SK-N-SH treated with all-trans-retinoic acid at 6 μM for 48 hours (cell line): ENCODE measurements at regions not wholly inside any gene's neighbourhood (a gene's known extent, or its start where the extent isn't known, plus 50 kb on each side); places are given as distances from the start of the nearest gene placed in this dataset.

ENCODE experiments used
- ATAC-seq: fragments of 200-7000 bp; cut with Tn5 transposase; 3 replicates; pipeline ENCODE4 v1.9.1; 2020; ENCODE audit warnings: mild to moderate bottlenecking, moderate library complexity
- ARNTL ChIP-seq: fragments of 450-650 bp; formaldehyde crosslinking; IDR thresholded peaks from 2 replicates; pipeline ENCODE4 v1.5.0; 2020; ENCODE audit warnings: low read depth, mild to moderate bottlenecking, moderate library complexity, borderline replicate concordance
- BACH2 ChIP-seq: fragments of 250-450 bp; sonication (Bioruptor Pico); IDR thresholded peaks from 2 replicates; pipeline ENCODE4 v1.9.0; 2021; ENCODE audit warnings: mild to moderate bottlenecking, borderline replicate concordance
- CSDC2 ChIP-seq: fragments of 250-450 bp; sonication (Bioruptor Pico); IDR thresholded peaks from 2 replicates; pipeline ENCODE4 v1.5.0; 2020; ENCODE audit warnings: mild to moderate bottlenecking, moderate library complexity
- ESRRG ChIP-seq: fragments of 250-450 bp; sonication (Bioruptor Pico); IDR thresholded peaks from 2 replicates; pipeline ENCODE4 v1.6.1; 2021; ENCODE audit warnings: mild to moderate bottlenecking
- GLIS3 ChIP-seq: fragments of 250-450 bp; sonication (Bioruptor Pico); IDR thresholded peaks from 2 replicates; pipeline ENCODE4 v1.5.0; 2020; ENCODE audit warnings: mild to moderate bottlenecking, moderate library complexity
- ISL1 ChIP-seq: fragments of 250-450 bp; sonication (Bioruptor Pico); IDR thresholded peaks from 2 replicates; pipeline ENCODE4 v2.1.2; 2022; ENCODE audit warnings: mild to moderate bottlenecking, moderate library complexity
- OSR1 ChIP-seq: fragments of 250-450 bp; sonication (Bioruptor Pico); IDR thresholded peaks from 2 replicates; pipeline ENCODE4 v1.8.0; 2022; ENCODE audit warnings: moderate library complexity, mild to moderate bottlenecking, inconsistent platforms
- PPARA ChIP-seq: fragments of 250-450 bp; sonication (Bioruptor Pico); IDR thresholded peaks from 2 replicates; pipeline ENCODE4 v1.5.0; 2020; ENCODE audit warnings: mild to moderate bottlenecking, borderline replicate concordance
- RARB ChIP-seq: fragments of 250-450 bp; sonication (Bioruptor Pico); IDR thresholded peaks from 2 replicates; pipeline ENCODE4 v1.8.0; 2021; ENCODE audit warnings: mild to moderate bottlenecking, moderate library complexity
- SNAI2 ChIP-seq: fragments of 250-450 bp; sonication (Bioruptor Pico); IDR thresholded peaks from 2 replicates; pipeline ENCODE4 v1.5.0; 2020; ENCODE audit warnings: mild to moderate bottlenecking, moderate library complexity
- TCF4 ChIP-seq: fragments of 250-450 bp; sonication (Bioruptor Pico); IDR thresholded peaks from 2 replicates; pipeline ENCODE4 v1.8.0; 2021; ENCODE audit warnings: mild to moderate bottlenecking, moderate library complexity, borderline replicate concordance
- TOX ChIP-seq: fragments of 250-450 bp; sonication (Bioruptor Pico); IDR thresholded peaks from 2 replicates; pipeline ENCODE4 v1.8.0; 2021; ENCODE audit warnings: mild to moderate bottlenecking, moderate library complexity, borderline replicate concordance
- TSHZ2 ChIP-seq: fragments of 250-450 bp; sonication (Bioruptor Pico); IDR thresholded peaks from 2 replicates; pipeline ENCODE4 v1.5.0; 2020; ENCODE audit warnings: mild to moderate bottlenecking, moderate library complexity
- ZC3H10 ChIP-seq: fragments of 250-450 bp; sonication (Bioruptor Pico); IDR thresholded peaks from 2 replicates; pipeline ENCODE4 v1.5.1; 2021; ENCODE audit warnings: mild to moderate bottlenecking, moderate library complexity
- ZFP3 ChIP-seq: fragments of 250-450 bp; sonication (Bioruptor Pico); IDR thresholded peaks from 2 replicates; pipeline ENCODE4 v1.5.0; 2020; ENCODE audit warnings: mild to moderate bottlenecking, moderate library complexity
- ZFP30 ChIP-seq: fragments of 450-650 bp; formaldehyde crosslinking; IDR thresholded peaks from 2 replicates; pipeline ENCODE4 v1.5.0; 2022; ENCODE audit warnings: mild to moderate bottlenecking, moderate library complexity
- ZNF565 ChIP-seq: fragments of 450-650 bp; formaldehyde crosslinking; conservative IDR thresholded peaks from 2 replicates; pipeline ENCODE4 v1.5.0; 2020; ENCODE audit warnings: low read depth, mild to moderate bottlenecking, moderate library complexity
- ZNF8 ChIP-seq: fragments of 450-650 bp; formaldehyde crosslinking; IDR thresholded peaks from 2 replicates; pipeline ENCODE4 v1.5.0; 2020; ENCODE audit warnings: mild to moderate bottlenecking, moderate library complexity
- TF ChIP-seq, protein P1 (sequence below): fragments of 250-450 bp; sonication (Bioruptor Pico); IDR thresholded peaks from 2 replicates; pipeline ENCODE4 v1.5.1; 2021; ENCODE audit warnings: mild to moderate bottlenecking, moderate library complexity
- TF ChIP-seq, protein P2 (sequence below): fragments of 250-450 bp; sonication (Bioruptor Pico); IDR thresholded peaks from 2 replicates; pipeline ENCODE4 v1.8.0; 2021; ENCODE audit warnings: low read depth, mild to moderate bottlenecking, moderate library complexity, borderline replicate concordance
- TF ChIP-seq, protein P3 (sequence below): fragments of 250-450 bp; sonication (Bioruptor Pico); IDR thresholded peaks from 2 replicates; pipeline ENCODE4 v1.8.0; 2020; ENCODE audit warnings: mild to moderate bottlenecking, moderate library complexity, borderline replicate concordance

DNA sequence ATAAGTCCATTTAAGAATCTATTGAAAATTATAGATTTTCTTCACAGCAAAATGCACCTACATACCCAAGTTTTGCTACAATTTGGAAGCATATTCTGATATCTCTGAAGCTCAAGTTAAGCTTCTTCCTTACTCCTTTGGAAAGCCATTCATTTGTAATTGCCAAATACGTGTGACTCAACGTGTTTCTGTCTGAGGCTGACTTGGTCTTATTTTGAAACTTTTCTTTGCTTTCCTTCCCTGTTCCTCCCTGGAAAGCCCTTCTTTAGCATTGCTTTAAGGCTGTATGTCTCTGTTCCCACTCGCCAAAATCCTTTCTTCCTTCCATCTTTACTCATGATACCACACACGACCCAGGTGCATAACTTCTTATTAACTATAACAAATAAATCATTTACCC is 232.0 kb downstream of the ZBBX start:
- no peak for TF ChIP-seq CSDC2
- TF ChIP-seq ZNF565 (CRISPR knock-in tag), result no peak
- no peak for TF ChIP-seq TCF4 (CRISPR knock-in tag)

DNA sequence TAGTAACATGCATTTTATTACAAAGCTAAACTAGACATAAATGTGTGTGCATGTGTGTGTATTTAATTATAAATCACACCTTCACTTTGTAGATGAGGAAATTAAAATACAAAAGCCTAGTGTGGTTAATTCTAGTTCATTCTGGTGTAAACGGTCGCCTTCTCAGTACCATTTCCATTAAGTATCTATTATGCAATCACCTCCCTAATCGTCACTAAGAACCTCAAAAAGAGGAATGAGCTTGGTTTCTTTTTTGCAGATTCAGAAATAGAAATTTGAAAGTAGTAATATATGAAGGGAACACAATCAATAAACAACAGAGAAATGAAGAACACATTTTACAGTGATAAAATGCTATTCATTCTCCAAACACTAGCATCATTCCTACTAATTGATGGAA is 233.2 kb downstream of the ZBBX start:
- ATAC-seq, result no peak
- no peak for TF ChIP-seq CSDC2
- no peak for TF ChIP-seq ZNF565 (CRISPR knock-in tag)
- TF ChIP-seq ZFP3, result no peak
- no peak for TF ChIP-seq ZC3H10
- no peak for TF ChIP-seq ESRRG (CRISPR knock-in tag)
- no peak for TF ChIP-seq TSHZ2 (CRISPR knock-in tag)
- TF ChIP-seq RARB, result no peak
- TF ChIP-seq ZNF8 (CRISPR knock-in tag), result no peak
- TF ChIP-seq ISL1 (CRISPR knock-in tag), result no peak
- no peak for TF ChIP-seq TOX (CRISPR knock-in tag)
- TF ChIP-seq OSR1 (CRISPR knock-in tag), result no peak
- TF ChIP-seq ZFP30 (CRISPR knock-in tag), result no peak
- TF ChIP-seq TCF4 (CRISPR knock-in tag), result no peak
- TF ChIP-seq, protein P1, sequence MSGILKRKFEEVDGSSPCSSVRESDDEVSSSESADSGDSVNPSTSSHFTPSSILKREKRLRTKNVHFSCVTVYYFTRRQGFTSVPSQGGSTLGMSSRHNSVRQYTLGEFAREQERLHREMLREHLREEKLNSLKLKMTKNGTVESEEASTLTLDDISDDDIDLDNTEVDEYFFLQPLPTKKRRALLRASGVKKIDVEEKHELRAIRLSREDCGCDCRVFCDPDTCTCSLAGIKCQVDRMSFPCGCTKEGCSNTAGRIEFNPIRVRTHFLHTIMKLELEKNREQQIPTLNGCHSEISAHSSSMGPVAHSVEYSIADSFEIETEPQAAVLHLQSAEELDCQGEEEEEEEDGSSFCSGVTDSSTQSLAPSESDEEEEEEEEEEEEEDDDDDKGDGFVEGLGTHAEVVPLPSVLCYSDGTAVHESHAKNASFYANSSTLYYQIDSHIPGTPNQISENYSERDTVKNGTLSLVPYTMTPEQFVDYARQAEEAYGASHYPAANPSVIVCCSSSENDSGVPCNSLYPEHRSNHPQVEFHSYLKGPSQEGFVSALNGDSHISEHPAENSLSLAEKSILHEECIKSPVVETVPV (CRISPR knock-in tag), result no peak
- TF ChIP-seq GLIS3 (CRISPR knock-in tag), result no peak
- TF ChIP-seq ARNTL (CRISPR knock-in tag), result no peak

More for the DNA sequence above, 232.0 kb downstream of the ZBBX start:
- no peak for ATAC-seq

DNA sequence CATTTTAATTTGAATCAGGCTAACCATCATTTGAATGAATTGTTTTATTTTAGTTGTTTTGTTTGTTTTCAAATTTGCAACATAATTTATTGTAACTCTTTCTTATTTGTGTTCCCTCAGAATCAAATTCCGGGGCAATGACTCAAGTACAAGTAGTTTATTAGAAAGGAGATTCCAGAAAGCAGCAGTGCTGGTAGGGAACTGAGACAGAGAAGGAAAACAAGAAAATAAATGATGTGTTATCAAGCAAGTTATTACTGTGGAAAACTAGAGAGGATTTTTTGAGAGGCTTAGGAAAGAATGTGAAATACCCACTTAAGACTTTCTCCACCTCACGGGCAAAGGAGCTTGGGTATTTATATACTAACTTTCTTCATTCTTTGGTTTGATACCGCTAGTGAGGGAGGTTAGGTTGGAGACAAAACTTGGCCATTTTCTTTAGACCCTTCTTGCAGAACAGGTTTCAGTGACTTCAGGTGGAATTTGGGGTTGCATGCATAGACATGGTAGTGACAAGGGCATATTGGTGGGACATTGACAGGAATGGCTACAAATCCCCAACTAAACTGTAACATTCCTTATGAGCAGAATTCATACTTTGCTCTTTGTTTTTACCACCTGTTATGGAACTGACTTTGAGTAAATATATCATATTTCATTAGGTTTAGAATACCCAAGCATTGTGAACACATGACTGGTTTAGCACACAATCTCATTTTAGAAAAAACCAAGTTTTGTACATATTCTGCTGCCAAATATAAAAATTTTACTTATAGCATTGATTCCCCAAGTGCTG is 254.3 kb downstream of the ZBBX start:
- no peak for ATAC-seq
- no peak for TF ChIP-seq SNAI2 (CRISPR knock-in tag)
- TF ChIP-seq PPARA (CRISPR knock-in tag), result no peak
- TF ChIP-seq ZFP30 (CRISPR knock-in tag), result no peak
- TF ChIP-seq ESRRG (CRISPR knock-in tag), result no peak
- TF ChIP-seq CSDC2, result no peak
- TF ChIP-seq, protein P2, sequence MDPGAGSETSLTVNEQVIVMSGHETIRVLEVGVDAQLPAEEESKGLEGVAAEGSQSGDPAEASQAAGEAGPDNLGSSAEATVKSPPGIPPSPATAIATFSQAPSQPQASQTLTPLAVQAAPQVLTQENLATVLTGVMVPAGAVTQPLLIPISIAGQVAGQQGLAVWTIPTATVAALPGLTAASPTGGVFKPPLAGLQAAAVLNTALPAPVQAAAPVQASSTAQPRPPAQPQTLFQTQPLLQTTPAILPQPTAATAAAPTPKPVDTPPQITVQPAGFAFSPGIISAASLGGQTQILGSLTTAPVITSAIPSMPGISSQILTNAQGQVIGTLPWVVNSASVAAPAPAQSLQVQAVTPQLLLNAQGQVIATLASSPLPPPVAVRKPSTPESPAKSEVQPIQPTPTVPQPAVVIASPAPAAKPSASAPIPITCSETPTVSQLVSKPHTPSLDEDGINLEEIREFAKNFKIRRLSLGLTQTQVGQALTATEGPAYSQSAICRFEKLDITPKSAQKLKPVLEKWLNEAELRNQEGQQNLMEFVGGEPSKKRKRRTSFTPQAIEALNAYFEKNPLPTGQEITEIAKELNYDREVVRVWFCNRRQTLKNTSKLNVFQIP (CRISPR knock-in tag), result no peak
- TF ChIP-seq, protein P3, sequence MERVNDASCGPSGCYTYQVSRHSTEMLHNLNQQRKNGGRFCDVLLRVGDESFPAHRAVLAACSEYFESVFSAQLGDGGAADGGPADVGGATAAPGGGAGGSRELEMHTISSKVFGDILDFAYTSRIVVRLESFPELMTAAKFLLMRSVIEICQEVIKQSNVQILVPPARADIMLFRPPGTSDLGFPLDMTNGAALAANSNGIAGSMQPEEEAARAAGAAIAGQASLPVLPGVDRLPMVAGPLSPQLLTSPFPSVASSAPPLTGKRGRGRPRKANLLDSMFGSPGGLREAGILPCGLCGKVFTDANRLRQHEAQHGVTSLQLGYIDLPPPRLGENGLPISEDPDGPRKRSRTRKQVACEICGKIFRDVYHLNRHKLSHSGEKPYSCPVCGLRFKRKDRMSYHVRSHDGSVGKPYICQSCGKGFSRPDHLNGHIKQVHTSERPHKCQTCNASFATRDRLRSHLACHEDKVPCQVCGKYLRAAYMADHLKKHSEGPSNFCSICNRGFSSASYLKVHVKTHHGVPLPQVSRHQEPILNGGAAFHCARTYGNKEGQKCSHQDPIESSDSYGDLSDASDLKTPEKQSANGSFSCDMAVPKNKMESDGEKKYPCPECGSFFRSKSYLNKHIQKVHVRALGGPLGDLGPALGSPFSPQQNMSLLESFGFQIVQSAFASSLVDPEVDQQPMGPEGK (CRISPR knock-in tag), result no peak
- TF ChIP-seq ISL1 (CRISPR knock-in tag), result no peak
- no peak for TF ChIP-seq TSHZ2 (CRISPR knock-in tag)
- no peak for TF ChIP-seq BACH2
- TF ChIP-seq ZNF565 (CRISPR knock-in tag), result no peak
- TF ChIP-seq ZNF8 (CRISPR knock-in tag), result no peak
- TF ChIP-seq, all 23 proteins: peak for 0
